Stromal cell of bone marrow (primary cell): ENCODE measurements at regions not wholly inside any gene's neighbourhood (a gene's known extent, or its start where the extent isn't known, plus 50 kb on each side); places are given as distances from the start of the nearest gene placed in this dataset.

Experiments
- DNase-seq: peaks from one replicate; pipeline ENCODE4 v3.0.0-alpha.2; 2012; ENCODE audit warnings: low read depth

- no peak for DNase-seq
Measured at GRCh38 chr5:168165221-168165914, 126.1 kb upstream of the WWC1 start.

GRCh38 chr5:168165977-168166376 is 125.5 kb upstream of the WWC1 start:
- no peak for DNase-seq

GRCh38 chr5:168167338-168167737 is 124.1 kb upstream of the WWC1 start:
- DNase-seq, result no peak

GRCh38 chr5:168168978-168169698 is 122.3 kb upstream of the WWC1 start:
- DNase-seq, result no peak

GRCh38 chr5:168169791-168170190 is 121.7 kb upstream of the WWC1 start:
- no peak for DNase-seq

GRCh38 chr5:168171901-168172759 is 119.3 kb upstream of the WWC1 start:
- no peak for DNase-seq

GRCh38 chr5:168172760-168173223 is 118.7 kb upstream of the WWC1 start:
- DNase-seq, result no peak

GRCh38 chr5:168174376-168174775 is 117.1 kb upstream of the WWC1 start:
- no peak for DNase-seq

- DNase-seq, result no peak
Measured at GRCh38 chr5:168176251-168176650, 115.2 kb upstream of the WWC1 start.

GRCh38 chr5:168176941-168177340 is 114.5 kb upstream of the WWC1 start:
- DNase-seq, result no peak

- DNase-seq, result no peak
Measured at GRCh38 chr5:168177831-168178450, 113.5 kb upstream of the WWC1 start.

GRCh38 chr5:168179192-168179593 is 112.3 kb upstream of the WWC1 start:
- no peak for DNase-seq

- no peak for DNase-seq
Measured at GRCh38 chr5:168182269-168182668, 109.2 kb upstream of the WWC1 start.

GRCh38 chr5:168184103-168184502 is 107.3 kb upstream of the WWC1 start:
- DNase-seq, result no peak

GRCh38 chr5:168186289-168187074 is 105.0 kb upstream of the WWC1 start:
- no peak for DNase-seq

- no peak for DNase-seq
Measured at GRCh38 chr5:168187614-168188013, 103.8 kb upstream of the WWC1 start.

GRCh38 chr5:168188182-168188581 is 103.3 kb upstream of the WWC1 start:
- no peak for DNase-seq

GRCh38 chr5:168192120-168192519 is 99.3 kb upstream of the WWC1 start:
- DNase-seq, result no peak

GRCh38 chr5:168193493-168194250 is 97.8 kb upstream of the WWC1 start:
- DNase-seq, result no peak

- DNase-seq, result no peak
Measured at GRCh38 chr5:168195110-168195509, 96.3 kb upstream of the WWC1 start.

- DNase-seq, result no peak
Measured at GRCh38 chr5:168198359-168198758, 93.1 kb upstream of the WWC1 start.
